ENCODE measurements at regions not wholly inside any gene's neighbourhood (a gene's known extent, or its start where the extent isn't known, plus 50 kb on each side); places are given as distances from the start of the nearest gene placed in this dataset.

DNA sequence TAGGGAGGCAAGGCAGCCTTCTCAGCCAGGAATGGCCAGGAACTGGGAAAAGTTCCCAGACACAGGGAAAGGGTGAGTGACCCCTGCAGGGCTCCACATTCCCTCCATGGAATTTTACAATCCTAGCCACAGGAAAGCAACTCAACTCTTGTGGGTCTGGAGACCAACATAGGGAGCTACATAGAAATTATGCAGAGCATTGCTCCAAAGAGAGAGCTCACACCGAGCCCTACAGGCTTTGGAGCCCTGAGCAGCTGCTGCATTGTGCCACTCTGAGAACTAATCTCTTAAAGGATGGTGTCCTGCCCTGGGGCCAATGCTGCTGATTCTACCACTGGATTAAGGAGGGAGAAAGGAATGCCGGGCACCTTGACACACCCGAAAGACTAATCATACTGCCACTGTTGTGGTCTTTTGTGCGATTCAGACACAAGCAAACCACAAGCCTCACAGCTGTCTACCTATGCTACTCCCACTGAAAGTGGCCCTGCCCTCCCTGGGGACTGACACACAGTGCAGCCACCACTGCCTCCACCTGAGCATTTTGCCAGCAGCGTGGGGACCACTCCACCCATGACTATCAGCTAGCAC, 1089.8 kb upstream of the NUDT12 start:
- TF ChIP-seq, protein P1, sequence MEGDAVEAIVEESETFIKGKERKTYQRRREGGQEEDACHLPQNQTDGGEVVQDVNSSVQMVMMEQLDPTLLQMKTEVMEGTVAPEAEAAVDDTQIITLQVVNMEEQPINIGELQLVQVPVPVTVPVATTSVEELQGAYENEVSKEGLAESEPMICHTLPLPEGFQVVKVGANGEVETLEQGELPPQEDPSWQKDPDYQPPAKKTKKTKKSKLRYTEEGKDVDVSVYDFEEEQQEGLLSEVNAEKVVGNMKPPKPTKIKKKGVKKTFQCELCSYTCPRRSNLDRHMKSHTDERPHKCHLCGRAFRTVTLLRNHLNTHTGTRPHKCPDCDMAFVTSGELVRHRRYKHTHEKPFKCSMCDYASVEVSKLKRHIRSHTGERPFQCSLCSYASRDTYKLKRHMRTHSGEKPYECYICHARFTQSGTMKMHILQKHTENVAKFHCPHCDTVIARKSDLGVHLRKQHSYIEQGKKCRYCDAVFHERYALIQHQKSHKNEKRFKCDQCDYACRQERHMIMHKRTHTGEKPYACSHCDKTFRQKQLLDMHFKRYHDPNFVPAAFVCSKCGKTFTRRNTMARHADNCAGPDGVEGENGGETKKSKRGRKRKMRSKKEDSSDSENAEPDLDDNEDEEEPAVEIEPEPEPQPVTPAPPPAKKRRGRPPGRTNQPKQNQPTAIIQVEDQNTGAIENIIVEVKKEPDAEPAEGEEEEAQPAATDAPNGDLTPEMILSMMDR (IDR thresholded peaks at IDR 0.05; ENCODE audit: extremely low read depth, missing control alignments): no peak
- DNase-seq (ENCODE audit: low spot score): no peak

GRCh38 chr5:104650313-104651055, 1087.9 kb upstream of the NUDT12 start:
- DNase-seq (ENCODE audit: low spot score): no peak
- TF ChIP-seq, protein P1 (IDR thresholded peaks at IDR 0.05; ENCODE audit: extremely low read depth, missing control alignments): no peak

DNA sequence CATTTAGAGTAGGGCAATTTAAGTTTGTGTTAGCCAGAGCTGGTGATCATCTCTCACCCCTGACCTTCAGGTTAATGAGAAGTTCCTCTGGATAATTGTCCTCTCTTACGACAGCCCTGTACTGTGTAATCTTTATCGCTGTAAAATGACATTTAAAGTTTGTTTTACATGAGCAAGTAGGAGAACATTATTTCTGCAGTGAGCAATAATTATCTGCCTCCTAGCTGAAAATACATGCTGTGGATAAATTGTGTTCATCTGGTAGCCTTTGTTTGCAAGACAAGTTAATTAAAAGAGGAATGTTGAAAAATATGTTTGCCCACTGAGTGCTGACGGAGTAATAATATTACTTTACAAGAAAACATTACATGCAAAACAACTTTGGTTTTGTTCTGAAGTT, 1083.8 kb upstream of the NUDT12 start:
- TF ChIP-seq, protein P1 (IDR thresholded peaks at IDR 0.05; ENCODE audit: extremely low read depth, missing control alignments): no peak

GRCh38 chr5:104643320-104643719, 1080.7 kb upstream of the NUDT12 start:
- TF ChIP-seq, protein P1 (IDR thresholded peaks at IDR 0.05; ENCODE audit: extremely low read depth, missing control alignments): no peak
- no peak for DNase-seq (ENCODE audit: low spot score)

More for the DNA sequence above, 1083.8 kb upstream of the NUDT12 start:
- DNase-seq (ENCODE audit: low spot score): no peak

DNA sequence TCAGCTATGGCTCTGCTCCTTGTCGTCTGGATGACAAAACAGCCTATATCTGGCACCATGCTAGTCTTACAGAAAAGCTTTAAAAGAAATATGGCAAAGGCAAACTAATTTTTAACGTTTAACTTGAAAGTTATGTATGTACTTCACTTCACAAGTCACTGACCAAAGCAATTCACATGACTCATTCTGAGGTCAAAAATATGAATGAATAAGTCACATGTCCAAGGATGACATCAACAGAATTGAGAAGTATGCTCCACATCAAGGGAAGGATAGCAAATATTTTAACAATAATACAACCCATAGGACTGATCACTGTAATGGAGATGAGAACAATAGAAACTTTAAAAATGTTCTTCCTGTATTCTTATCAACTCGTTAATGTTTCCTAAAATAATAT, 1072.6 kb upstream of the NUDT12 start:
- DNase-seq (ENCODE audit: low spot score): no peak
- TF ChIP-seq, protein P1 (IDR thresholded peaks at IDR 0.05; ENCODE audit: extremely low read depth, missing control alignments): no peak

- DNase-seq (ENCODE audit: low spot score): no peak
- TF ChIP-seq, protein P1 (IDR thresholded peaks at IDR 0.05; ENCODE audit: extremely low read depth, missing control alignments): no peak
Observed at GRCh38 chr5:104628911-104629310, 1066.3 kb upstream of the NUDT12 start.

DNA sequence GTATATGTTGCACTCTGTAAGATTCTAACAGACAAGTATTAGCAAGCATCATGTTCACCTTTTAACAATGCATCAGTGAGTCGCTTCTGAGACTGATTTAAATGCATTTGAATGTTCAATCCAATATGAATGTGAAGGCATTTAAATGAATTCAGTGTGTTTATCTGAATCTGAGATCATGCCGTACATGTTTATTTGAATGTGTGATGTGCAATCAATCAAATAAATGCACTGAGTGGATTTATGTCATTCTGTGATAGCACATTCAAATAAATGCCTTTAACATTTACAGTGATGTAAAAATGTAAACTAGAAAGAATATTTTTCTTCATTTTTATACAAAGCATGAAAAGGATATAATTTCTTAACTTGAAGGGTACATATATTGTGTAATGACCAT, 1063.5 kb upstream of the NUDT12 start:
- TF ChIP-seq, protein P1 (IDR thresholded peaks at IDR 0.05; ENCODE audit: extremely low read depth, missing control alignments): no peak
- no peak for DNase-seq (ENCODE audit: low spot score)
